Brain microvascular endothelial cell (primary cell): ENCODE measurements at regions not wholly inside any gene's neighbourhood (a gene's known extent, or its start where the extent isn't known, plus 50 kb on each side); places are given as distances from the start of the nearest gene placed in this dataset.

ENCODE experiments used
- DNase-seq: peaks from one replicate; pipeline ENCODE4 v3.0.0-alpha.2; 2020
- H3K27ac ChIP-seq: fragments of 250-450 bp; sonication (Bioruptor Pico); 2 replicates; pipeline ENCODE4 v1.5.1; 2020; ENCODE audit warnings: mild to moderate bottlenecking, moderate library complexity
- H3K27me3 ChIP-seq: fragments of 250-450 bp; sonication (Bioruptor Pico); replicated peaks from 2 replicates; pipeline ENCODE4 v1.5.1; 2020; ENCODE audit warnings: mild to moderate bottlenecking
- H3K36me3 ChIP-seq: fragments of 250-450 bp; sonication (Bioruptor Pico); replicated peaks from 2 replicates; pipeline ENCODE4 v1.5.1; 2020; ENCODE audit warnings: mild to moderate bottlenecking
- H3K4me3 ChIP-seq: 2 replicates; pipeline ENCODE4 v1.5.1; 2011; ENCODE audit warnings: low read depth, mild to moderate bottlenecking, control low read depth, low read length, moderate library complexity
- in situ Hi-C: cut with HindIII; loops from 2 replicates; pipeline ENCODE4 v1.10.0; 2017; ENCODE audit warnings: low sequenced_read_pairs, low pct_ligation_motif_present
- TF ChIP-seq, protein P1 (sequence below): IDR thresholded peaks from 2 replicates; pipeline ENCODE4 v1.5.1; 2011; ENCODE audit warnings: low read depth, mild to moderate bottlenecking, moderate library complexity, low read length, control low read depth, inconsistent platforms; ENCODE audit errors: missing control alignments

DNA sequence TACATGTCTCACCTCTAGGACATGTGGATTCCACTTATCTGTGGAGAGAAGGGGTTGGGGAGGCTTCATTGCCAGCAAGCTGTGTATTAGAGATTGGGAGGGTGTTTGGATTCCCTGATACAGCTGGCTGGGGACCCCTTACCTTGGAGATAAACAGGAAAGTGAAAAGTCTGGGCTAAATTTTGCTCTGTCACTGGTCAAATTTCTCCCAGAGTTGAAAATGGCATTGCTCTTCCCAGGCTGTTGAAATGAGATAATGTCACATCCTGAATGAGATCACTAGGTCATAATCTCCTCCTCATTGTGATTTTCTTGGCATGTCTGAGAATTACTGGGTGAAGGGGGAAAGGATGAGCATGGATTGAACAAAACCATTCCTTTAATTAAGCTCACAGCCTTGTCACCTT is 265.0 kb upstream of the PARD3B start:
- no peak overlapping the region for H3K27ac ChIP-seq
- H3K27me3 ChIP-seq = no peaks in the 10 kb centered on the region
- H3K4me3 ChIP-seq = no peak overlapping the region
- H3K36me3 ChIP-seq = no peaks in the 10 kb centered on the region
- in situ Hi-C loops = no loop called here
- no peak for DNase-seq
- TF ChIP-seq, protein P1, sequence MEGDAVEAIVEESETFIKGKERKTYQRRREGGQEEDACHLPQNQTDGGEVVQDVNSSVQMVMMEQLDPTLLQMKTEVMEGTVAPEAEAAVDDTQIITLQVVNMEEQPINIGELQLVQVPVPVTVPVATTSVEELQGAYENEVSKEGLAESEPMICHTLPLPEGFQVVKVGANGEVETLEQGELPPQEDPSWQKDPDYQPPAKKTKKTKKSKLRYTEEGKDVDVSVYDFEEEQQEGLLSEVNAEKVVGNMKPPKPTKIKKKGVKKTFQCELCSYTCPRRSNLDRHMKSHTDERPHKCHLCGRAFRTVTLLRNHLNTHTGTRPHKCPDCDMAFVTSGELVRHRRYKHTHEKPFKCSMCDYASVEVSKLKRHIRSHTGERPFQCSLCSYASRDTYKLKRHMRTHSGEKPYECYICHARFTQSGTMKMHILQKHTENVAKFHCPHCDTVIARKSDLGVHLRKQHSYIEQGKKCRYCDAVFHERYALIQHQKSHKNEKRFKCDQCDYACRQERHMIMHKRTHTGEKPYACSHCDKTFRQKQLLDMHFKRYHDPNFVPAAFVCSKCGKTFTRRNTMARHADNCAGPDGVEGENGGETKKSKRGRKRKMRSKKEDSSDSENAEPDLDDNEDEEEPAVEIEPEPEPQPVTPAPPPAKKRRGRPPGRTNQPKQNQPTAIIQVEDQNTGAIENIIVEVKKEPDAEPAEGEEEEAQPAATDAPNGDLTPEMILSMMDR = no peak

DNA sequence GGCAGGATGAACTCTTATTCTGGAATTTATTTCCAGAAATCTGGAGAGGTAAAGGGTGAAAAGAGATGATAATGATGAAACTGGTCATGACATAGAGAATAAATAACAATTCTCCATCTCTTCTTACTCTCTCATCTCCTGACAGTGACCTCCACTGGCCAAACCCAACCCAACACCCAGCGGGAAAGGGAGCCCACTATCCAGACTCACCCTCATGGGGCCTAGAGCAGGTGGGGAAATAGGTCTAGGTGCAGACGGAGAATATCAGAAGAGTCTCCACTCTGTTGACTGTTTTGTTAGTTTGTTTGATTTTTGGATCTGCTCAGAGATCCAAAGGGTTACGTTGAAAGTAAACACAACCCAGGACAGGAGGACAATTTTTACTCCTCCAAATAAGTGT is 263.2 kb upstream of the PARD3B start:
- no peak overlapping the region for H3K4me3 ChIP-seq
- no peaks in the 10 kb centered on the region for H3K36me3 ChIP-seq
- no peak overlapping the region for H3K27ac ChIP-seq
- H3K27me3 ChIP-seq = no peaks in the 10 kb centered on the region
- no peak for DNase-seq
- in situ Hi-C loops = no loop called here
- TF ChIP-seq, protein P1 = no peak

DNA sequence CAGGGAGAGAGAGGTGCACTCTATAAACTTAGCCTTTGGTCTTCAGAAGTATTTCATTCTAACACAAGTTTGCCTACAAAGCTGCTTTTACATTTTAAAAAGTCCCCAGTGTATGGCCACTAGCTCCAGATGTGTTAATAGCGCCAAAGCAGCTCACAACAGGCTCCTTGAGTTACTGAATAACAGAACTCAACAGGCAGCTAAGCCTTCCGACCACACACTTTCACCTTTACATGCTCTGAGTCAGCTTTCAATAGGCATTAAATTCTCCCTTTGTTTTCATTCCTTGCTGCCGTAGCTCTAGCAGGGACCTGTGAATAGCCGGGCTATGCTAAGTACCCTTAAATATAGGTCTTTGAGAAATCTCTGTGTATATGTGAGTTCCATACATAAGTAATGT is 262.8 kb upstream of the PARD3B start:
- no peaks in the 10 kb centered on the region for H3K27me3 ChIP-seq
- DNase-seq = no peak
- H3K4me3 ChIP-seq = no peak overlapping the region
- H3K36me3 ChIP-seq = no peaks in the 10 kb centered on the region
- TF ChIP-seq, protein P1 = no peak
- in situ Hi-C loops = no loop called here
- no peak overlapping the region for H3K27ac ChIP-seq

DNA sequence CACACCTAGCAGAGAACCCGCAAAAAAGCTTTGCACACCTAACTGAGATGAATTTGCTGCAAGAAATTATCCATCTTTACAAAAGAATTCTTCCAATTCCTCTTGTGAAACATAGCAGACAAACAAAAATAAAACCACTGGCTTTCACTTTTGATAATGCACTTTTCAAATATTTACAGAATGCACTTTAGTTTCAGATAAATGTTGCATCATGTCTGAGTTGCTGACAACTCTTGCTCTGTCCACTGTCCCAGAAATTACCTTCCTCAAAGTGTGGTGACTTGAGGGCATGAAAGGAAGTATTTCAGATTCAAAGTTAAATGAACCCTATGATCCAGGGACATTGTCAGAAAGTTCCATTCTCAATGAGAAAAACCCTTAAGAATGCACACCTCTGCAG is 256.2 kb upstream of the PARD3B start:
- no peak for DNase-seq
- in situ Hi-C loops = no loop called here
- TF ChIP-seq, protein P1 = no peak
- H3K27me3 ChIP-seq = no peaks in the 10 kb centered on the region
- H3K36me3 ChIP-seq = no peaks in the 10 kb centered on the region
- no peak overlapping the region for H3K27ac ChIP-seq
- no peak overlapping the region for H3K4me3 ChIP-seq

DNA sequence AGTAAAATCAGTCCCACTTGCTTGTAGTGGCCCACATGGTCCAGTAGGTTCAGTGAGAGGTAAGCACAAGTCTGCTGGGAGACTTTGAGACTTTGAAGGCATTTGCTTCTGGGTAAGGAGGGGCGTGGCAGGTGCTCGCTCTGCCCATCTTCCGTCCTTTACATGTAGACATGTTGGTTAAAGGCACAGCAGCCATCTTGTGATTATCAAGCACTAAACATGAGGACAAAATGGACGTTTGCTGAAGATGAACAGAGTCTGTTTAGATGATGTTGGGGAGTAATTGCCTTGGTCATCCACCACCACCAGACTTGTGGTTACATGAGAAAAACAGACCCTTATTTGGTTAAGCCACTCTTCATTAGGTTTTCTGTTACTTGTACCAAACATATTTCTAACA is 252.8 kb upstream of the PARD3B start:
- DNase-seq = no peak
- Histone ChIP-seq H3K27me3 (no peaks in the 10 kb centered on the region), H3K36me3 (no peaks in the 10 kb centered on the region), H3K4me3 (no peak overlapping the region), H3K27ac (no peak overlapping the region)
- in situ Hi-C loops = no loop called here
- TF ChIP-seq, protein P1 = no peak

DNA sequence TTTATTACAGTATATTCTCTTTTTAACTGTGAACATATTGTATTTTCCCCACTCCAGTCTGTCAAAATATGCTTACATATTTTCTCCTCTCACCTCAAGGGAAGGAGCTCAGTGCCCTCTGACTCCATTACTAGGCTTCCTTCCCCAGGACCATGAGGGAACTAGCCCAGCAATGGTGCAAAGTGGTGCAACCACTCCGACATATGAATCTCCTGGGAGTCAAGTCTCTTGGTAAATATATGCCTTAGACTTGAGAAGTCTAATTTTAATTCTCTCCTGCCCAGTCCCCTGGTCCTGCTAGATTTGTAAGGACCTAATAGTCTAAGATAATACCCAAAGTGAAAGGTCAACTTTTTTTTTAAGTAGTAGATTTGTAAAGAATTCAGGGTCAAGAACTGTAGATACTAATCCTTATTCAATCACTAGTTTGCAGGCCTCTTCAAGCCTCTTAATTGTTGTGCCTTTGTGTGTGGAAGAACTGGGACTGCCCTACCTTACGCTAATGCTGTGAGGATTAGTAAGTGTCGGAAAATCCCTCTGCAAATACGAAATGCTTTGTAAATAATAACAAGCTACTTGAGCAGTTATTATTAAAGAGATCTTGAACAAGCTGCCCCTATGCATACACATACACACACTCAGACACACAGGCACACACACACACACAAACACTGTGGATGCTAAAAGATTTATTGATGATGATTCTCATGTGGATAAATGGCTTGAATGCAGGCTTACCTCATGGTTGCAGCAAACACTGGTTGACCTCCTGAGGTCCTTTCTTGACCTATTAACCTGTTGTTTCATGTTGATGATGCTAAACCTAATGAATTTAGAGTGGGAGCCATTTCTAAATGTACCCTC is 251.2 kb upstream of the PARD3B start:
- in situ Hi-C loops = no loop called here
- DNase-seq = no peak
- Histone ChIP-seq H3K27me3 (no peaks in the 10 kb centered on the region), H3K36me3 (no peaks in the 10 kb centered on the region), H3K4me3 (no peak overlapping the region), H3K27ac (no peak overlapping the region)
- TF ChIP-seq, protein P1 = no peak
